Activated CD4-positive, alpha-beta T cell treated with anti-CD3 and anti-CD28 coated beads, Interleukin-2, Interleukin-4, amounts not matched to agents 100 ng/mL and 50 ng/mL, durations not matched to agents 16 hours and 8 hours (primary cell): ENCODE measurements at regions not wholly inside any gene's neighbourhood (a gene's known extent, or its start where the extent isn't known, plus 50 kb on each side); places are given as distances from the start of the nearest gene placed in this dataset.

ENCODE experiments used
- DNase-seq: peaks from one replicate; pipeline ENCODE4 v3.0.0-alpha.2; 2020; ENCODE audit warnings: low spot score

DNA sequence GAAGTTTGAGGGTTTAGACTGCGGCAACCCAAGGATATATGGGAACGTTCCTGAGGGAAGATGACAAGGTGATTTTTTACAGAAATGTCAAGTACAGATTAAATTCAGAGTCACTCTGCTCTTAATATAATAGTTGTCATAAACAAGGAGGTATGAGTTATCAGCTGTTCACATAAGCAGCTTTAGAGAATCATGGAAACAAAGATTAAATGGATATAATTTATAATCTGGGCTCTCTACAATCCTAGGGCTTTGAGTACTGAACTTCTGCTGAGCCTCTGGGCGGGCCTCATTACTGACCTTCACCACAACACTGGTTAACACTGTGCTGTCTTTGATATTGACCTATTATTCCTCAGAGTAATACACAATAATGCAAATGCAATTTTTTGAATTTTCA is 577.8 kb downstream of the RPS29 start:
- DNase-seq = no peak

DNA sequence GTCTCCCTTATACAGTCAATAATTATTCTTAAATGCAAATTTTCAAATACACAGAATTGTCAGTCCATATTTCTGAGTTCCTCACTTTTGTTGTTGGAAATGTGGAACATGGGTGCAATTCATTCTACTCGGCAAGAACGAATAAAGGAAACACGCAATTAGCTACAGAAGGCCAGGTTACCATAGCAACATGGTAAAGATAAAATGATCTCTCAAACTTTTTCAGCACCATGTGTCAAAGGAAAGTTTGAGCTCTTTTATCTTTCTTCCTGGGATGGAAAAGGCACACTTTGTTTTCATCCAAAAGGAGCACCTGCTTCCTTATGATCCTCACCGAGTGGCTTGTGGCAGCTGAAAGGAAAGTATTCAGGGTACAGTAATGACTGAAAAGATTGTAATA is 595.0 kb downstream of the RPS29 start:
- no peak for DNase-seq

DNA sequence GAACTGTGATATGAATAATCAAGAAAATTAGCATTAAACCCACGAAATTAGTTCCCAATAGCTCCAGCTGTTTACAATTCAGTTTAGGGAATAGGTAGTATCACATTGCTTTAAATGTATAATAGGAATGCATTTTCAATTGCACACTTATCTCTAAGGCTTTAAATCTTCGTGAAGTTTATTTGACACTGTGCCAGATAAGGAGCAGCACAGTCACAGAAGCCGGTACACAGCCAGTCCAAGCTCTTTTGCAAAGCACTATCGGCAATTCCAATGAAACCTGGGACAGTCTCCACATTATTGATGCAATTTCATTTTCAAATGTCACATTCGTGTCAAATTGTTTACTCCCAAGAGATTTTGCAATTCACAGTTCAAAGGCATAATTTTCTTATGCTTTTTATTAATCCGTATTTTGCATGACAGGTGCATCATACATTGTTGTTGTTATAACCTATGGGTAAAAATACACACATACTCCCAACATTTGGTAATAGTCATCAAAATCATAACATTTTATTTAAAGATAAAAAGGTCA is 602.8 kb downstream of the RPS29 start:
- no peak for DNase-seq

DNA sequence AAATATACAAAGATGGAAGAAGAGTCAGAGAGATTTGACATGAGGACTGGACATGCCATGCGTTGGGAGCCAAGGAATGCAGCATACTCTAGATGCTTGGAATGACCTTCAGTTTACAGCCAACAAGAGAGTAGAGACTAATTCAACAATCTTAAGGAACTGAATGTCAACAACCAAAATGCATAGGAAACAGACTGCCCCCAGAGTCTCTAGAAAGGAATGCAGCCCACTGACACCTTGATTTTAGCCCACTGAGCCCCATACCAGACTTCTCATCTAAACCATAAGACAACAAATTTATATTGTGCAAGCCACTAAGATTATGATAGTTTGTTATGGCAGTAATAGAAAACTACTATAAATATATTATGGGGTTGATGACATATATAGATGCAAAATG is 611.2 kb downstream of the RPS29 start:
- no peak for DNase-seq

DNA sequence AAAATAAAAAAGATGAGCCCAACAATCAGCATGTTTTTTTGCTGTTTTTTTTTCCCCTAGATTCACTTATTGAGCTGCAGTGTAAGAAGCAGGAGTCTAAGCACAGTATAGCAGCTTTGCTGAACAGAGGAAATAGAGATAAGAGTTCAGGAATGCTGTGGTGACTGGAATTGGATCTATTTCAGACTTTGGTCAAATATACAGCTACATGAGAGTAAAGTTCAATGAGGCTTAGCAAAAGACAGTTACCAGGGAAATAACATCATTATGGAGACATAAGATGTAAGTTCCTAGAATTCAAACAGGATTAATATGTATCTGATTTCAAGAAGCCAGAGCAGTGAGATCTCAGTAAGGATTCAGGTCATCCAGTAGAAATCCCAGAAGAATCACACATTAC is 613.0 kb downstream of the RPS29 start:
- DNase-seq = no peak

DNA sequence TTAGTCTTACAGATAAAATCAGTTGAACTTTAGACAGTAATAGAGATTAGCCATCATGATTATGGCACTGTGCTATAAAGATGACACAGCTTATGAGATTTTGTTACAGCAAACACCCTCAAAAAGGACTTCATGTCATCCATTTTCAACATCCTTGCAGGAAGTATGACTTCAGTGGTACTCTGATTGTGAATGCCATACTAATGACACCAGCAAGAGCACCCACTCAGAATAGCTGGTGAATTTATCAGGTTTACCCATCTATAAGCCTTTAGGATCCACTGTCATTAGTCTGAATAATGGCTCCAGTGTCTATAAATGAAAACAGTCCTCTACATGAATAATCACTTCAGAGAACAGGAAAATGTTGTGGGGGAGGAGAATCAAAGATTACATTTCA is 615.2 kb downstream of the RPS29 start:
- DNase-seq = no peak

DNA sequence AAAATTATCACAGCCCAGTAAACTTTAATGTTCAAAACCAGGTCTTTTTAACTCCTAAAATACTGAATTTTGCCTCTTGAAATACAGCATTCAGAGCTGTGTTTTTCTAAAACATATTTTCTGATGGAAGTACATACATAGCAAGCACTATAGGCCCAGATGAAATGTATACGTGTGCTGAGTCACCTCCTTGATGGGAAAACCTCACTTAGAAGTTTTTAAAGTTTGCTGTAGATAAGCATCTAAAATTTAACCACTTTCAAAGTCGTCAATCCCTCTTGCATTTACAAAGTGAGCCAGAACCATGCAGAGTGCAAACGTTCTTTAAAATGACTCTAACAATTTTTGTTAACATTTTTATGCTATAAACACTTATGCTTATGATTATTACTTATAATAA is 618.8 kb downstream of the RPS29 start:
- DNase-seq = no peak

DNA sequence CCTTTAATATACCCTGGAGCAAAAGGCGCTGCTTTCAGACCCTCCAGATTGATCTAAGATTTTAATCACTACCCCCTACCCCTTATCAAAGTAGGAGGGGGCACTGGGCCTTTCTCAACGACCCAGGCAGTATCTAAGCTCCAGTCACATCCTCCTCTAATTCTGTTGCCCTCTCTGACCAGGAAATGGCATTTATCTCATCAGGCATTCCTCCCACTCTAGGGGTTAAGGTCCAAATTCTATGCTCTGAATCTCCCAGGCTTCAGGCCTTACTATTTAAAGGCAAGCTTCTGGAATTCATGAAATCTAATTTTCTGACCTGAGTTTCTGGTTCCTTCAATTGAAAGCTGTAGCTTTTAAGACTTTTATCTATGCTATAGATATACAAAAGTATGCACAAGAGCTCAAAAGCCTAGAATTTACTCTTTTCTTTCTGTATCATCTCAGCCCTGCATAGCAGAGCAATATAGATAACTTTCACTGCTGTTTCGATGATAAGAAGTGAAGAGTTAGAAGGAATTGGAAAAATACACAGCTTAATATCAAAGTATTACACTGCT is 622.9 kb downstream of the RPS29 start:
- DNase-seq = no peak

DNA sequence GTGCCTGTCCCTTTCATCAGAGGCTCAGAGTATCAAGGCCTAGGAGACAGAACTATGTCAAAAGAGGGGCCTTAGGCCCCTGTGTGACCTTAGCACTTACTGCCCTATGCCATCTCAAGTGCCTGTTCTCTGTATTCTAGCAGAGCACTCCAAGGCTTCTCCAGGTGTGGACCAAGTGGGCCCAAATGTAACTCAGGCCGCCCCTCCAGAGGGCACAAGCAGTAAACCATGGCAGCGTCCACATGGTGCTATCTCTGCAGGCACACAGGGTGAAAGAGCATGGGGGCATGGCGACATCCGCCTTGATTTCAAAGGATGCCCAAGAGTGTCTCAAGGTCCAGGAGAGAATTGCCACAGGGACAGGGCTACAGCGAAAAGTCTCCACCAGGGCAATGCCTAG is 628.7 kb downstream of the RPS29 start:
- DNase-seq = no peak

DNA sequence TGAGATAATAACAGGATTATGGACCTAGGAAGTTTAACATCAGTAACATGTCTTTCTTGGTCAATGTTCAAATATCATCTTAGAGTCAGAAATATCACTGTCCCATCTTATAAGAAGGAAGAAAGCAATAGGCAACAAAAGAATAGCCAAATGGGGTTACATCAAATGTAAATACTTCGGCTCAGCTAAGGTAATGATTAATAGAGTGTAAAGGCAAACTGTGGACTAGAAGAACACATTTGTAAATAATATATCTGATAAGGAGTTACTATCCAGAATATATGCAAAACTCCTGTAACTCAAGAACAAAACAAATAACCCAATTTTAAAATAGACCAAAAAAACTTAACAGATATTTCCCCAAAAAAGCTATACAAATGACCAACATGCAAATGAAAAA is 630.3 kb downstream of the RPS29 start:
- DNase-seq = no peak

DNA sequence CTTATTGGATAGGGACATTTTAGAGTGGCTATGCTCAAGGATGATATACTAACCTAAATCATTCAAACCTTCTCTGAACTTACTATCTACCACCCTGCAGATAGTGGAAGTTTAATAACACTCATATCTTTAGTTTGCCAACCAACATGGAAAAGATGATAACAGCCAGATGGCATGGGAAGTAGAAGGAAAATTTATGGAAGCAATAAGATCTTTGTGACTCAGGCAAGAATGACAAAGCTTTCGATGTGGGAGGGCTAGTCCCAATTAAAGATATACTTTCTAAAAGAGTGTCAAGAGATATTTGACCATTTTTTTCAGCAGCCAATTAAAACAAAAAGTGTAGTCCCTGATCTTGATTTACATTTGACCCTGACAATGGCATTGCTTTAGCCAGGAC is 631.7 kb downstream of the RPS29 start:
- DNase-seq = no peak

DNA sequence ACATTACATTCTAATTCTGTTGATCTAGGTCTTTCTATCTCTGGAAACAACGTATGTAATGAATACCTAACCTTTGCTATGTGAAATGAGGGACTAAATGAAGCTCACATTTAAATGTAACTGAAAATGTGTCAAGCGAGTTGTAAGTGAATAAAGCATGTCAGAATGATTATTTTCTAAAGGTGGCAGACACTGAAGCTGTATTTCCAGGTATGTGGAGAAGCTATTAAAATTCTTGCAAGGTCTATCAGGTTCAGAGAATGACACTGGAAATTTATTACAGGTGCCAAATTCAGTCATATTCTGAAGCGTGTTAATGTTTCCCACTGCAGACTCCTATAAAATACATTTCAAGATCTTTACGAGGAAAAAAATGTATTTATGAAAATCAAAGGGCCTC is 641.4 kb downstream of the RPS29 start:
- DNase-seq = no peak

DNA sequence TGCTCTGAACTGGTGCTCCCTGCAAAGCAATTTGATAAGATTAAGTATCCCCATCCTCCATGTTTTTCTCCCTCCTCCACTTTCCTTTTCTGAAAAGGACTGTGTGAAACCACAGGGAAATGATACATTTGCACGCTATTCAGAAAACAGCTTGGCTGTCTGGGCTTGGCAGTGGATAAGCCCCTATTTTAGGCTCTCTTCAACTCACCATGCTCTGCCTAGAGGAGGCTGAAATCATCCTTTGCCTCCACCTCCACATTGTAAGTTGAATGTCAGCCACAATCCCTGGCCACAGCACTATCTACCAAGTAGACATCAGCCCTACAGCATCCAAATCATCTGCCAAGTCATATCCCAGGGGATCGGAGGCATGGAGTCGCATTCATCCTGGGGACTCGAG is 642.3 kb downstream of the RPS29 start:
- DNase-seq = no peak

DNA sequence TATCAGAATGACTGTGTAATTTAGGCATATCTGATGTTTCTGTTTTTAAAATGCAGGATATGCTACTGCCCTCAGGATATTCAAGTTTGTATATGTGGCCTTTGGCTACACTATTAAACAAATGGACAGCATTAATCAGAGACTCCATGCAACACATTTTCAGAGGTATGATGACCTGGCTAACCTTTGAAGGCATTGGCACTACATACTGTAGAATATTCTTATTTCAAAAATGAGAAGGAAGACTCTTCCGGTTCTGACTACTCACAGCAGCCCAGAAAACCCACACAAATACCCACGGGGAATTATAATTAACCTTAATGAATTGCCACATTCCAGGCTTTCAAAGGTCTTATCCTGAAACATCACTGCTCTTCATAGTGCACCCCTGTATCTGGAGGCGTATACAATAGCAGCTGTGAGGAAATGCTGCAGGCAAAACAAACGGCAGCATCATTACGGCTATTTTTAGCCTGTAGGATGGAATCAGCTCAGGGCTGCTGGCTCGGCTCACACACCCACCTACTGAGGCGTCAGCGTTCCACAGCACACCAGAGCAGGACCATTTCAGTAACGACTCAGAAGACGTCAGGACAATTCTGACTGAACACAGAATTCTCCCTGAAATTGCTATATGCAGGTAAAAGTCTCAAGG is 648.5 kb downstream of the RPS29 start:
- DNase-seq = no peak

DNA sequence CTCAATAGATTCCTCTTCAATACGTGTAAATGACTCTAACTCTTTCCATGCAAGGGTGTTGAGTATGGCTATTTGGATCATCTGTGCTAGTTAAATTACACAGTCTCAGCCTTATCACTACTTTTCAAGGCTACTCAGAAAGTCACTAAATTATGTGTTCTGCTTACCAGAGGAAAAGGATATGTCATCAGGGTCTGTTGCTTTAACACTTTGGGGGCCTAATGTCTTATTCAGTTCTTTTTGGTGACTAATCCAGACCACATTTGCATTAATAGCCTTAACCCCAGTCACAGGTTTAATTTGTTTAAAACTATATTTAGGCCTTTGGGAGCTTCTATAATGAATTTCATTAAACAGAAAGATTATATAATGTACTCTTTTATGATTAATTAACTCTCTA is 649.3 kb downstream of the RPS29 start:
- no peak for DNase-seq

DNA sequence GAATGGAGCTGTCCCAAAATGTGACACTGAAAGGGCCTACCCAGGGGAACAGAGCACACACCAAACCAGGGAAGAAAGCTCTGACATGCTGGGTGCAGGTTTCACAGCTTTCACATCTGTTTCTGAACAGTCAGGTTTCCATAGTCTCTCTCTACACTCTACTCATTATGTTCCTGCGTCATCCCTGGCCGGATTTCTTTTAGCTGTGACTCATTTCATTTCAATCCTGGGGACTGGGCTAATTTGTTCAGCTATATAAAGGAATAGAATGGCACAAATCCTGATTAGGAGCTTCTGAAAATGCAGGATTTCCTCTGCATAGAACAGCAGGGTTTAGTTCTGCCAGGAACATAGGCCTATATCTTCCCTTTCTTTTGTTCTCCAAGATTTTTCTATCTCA is 649.8 kb downstream of the RPS29 start:
- DNase-seq = no peak

DNA sequence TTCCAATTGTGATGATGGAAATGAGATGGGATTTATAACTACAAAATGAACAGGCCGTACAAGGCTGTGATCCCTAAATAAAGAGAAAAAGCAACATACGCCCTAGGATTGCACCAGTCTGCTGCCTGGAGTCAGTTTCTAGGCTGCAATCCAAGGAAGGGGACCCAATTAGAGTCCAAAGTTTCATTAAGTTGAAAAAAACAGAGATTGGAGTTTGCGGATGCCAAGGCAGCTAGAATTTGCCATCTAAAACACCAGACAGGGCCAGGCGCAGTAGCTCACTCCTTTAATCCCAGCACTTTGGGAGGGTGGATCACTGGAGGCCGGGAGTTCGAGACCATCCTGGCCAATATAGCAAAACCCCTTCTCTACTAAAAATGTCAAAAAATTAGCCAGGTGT is 661.0 kb downstream of the RPS29 start:
- DNase-seq = no peak

DNA sequence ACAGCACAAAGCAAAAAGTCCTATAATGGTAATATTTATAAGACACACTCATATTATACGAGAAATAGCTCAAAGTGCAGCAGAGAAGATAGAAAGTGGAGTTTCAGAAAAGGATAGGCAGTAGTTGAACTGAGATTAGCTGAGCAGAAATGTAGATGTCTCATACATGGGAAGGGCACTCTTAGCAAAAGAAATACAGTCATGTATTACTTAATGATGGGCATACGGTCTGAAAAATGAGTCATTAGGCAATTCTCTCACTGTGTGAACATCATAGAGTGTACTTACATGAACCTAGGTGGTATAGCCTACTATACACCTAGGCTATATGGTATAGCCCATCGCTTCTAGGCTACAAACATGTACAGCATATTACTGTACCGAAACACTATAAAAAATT is 671.3 kb downstream of the RPS29 start:
- no peak for DNase-seq

DNA sequence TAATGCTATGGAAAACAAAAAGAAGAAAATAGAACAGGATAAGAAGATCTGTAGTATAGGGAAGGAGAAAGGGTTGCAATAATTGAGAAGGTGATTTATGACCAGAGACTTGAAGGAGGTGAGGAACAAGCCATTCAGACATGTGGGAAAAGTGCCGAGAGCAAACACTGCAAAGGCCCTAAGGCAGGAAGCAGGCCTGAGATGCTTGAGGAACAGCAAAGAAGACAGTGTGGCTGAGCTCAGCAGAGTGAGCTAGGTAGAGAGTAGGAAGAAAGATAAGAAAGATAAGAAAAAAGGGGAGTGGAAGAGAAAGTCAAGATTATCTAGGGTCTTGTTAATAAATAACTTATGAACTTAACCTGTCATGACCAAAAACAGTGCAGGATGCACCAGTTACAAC is 671.8 kb downstream of the RPS29 start:
- DNase-seq = no peak

DNA sequence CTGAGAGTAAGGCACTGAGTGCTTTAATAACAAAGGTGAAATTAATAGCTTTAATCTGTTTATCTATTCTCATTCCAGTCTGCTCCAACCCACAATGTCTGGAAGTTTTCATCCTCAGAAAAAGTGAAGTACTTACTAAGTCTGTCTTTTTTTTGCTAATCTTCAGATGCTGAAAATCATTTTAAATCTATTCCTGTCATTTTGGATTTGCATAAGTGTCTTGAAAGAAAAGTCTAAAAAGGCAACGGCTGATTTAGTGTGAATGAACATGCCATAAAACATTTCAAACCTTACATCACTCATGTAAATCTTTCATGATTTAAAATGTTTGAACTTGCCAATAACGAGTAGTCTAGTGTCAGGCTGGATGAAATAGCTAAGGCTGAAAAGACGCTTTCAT is 685.6 kb downstream of the RPS29 start:
- no peak for DNase-seq

DNA sequence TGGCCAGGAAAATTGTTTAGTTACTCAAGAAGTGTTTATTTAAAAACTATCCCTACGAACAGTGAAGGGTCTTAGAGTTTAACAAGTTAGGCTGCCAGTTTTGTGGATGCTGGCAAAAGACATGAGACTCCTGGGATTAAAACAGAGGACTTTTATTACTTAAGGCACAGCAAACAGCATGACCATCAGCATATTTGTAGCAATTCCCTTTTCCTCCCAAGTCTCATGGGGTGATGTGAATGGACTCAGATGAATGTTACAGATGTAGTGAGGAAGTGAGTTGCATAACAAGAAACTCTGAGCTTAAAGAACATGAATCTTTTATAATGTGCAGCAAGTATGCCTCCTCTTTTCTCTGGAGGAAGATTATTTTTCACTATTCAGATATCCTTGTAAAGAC is 695.8 kb downstream of the RPS29 start:
- DNase-seq = no peak

DNA sequence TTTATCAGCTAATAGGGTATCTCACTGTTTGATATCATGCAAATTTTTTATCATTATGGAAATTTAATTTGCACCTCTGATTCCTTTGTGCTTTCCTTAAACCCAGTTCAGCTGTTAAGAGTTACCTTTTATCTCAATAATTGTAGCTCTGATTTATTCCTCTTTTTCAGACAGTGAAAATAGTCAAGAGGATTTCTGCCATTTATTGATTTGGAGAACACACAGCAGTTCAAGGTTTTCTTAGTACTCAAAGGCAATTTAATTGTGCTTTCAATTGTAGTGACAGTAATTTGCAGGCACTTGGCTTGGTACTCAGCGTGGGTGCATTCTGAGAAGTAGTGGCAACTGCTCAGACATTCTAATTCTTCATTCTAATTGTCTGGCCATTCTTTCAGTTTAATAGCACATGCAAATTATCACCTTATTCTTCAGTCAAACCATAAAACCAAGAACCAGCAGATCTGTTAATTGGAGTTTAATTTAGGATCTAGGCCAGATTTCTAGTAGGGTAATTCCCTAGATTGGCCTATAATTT is 709.3 kb downstream of the RPS29 start:
- DNase-seq = no peak

DNA sequence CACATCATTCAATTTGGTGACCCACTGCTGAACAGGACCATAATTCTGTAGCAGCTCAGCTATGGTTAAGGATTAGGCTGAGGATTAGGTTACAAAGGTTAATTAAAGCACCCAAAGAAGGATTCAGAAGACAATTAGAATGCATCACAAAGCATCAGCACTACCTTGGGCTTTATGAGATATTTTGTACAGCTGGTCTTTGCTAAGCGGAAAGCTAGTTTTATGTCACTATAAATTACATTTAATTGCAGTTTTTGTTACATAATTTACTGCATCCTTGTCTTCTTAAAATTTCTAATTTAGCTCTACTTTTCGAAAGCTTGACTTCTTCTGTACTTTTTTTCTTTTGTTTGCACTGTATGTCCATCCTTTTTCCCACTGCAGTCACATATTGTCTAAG is 711.5 kb downstream of the RPS29 start:
- no peak for DNase-seq

DNA sequence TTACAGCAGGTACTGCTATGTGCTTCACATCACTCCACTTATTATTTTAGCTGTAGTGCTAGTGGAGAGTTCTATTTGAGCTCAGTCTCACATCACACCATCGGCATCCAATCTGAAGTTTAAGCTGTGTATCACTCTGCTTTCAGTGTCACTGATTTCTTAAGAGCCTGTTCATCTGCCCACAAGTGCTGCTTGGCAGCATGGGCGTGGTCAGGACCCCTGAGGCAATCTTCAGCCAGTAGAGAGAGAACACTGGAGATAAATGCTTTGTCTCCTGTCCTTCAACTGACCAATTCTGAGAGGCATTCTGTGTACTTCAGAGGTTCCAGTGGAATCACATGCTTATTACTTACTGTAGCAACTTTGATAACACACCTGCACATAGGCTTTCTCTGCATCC is 728.8 kb downstream of the RPS29 start:
- DNase-seq = no peak
